Upper lobe of left lung (tissue), 4 donors: ENCODE measurements at regions not wholly inside any gene's neighbourhood (a gene's known extent, or its start where the extent isn't known, plus 50 kb on each side); places are given as distances from the start of the nearest gene placed in this dataset.

Experiments used
- CTCF ChIP-seq, 6 experiments: fragments of 450-650 bp in 4 of 6; fragments of 200-600 bp in 2 of 6; sonication (generic) in 2 of 6; IDR thresholded peaks; one replicate each; pipeline ENCODE4 v1.5.1; 2016 to 2019; ENCODE audit warnings: antibody characterized with exemption in 6 of 6
- EP300 ChIP-seq, 4 donors: sonication (generic); formaldehyde crosslinking; IDR thresholded peaks; one replicate each; pipeline ENCODE4 v1.5.1; 2017; ENCODE audit warnings: antibody characterized with exemption in 4 of 4, control low read depth in 2 of 4
- POLR2A ChIP-seq, 4 donors: fragments of 450-650 bp; IDR thresholded peaks; one replicate each; pipeline ENCODE4 v1.5.1; 2016 to 2017; ENCODE audit warnings: antibody characterized with exemption in 4 of 4, mild to moderate bottlenecking in 2 of 4
- POLR2AphosphoS5 ChIP-seq, 2 donors: sonication (generic); formaldehyde crosslinking; IDR thresholded peaks; one replicate each; pipeline ENCODE4 v1.5.1; 2017; ENCODE audit warnings: antibody characterized with exemption in 2 of 2

- no peak for TF ChIP-seq POLR2AphosphoS5 (IDR thresholded peaks at IDR 0.05)
- TF ChIP-seq CTCF (IDR thresholded peaks at IDR 0.05) = no peak
- TF ChIP-seq POLR2A (IDR thresholded peaks at IDR 0.05) = no peak
- TF ChIP-seq EP300 (IDR thresholded peaks at IDR 0.05) = no peak
These were observed 111.0 kb downstream of the BCL2L11 start for GRCh38 chr2:111231532-111232252.
